ENCODE measurements at regions not wholly inside any gene's neighbourhood (a gene's known extent, or its start where the extent isn't known, plus 50 kb on each side); places are given as distances from the start of the nearest gene placed in this dataset.

DNA sequence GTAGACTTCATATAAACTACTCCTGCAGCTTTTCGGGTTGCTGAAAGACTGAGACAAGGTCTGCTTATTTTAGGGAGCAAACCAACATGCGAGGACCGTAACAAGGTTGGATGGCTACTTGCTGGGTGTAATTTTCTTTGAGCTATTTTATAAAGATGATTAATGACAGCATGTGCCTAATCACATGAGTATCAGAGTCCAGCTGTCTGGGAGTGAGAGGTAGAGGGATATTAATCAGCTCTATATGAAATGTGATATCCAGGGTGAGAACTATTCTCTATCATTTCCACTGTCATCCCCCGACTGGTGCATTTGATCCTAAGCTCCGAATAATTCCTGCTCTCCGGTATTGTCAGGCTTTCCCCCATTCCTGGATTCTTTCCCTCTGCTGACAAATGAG, 193.8 kb upstream of the HMHB1 start:
- no peaks in the 10 kb centered on the region for H3K36me3 ChIP-seq (ENCODE audit: control insufficient read depth in 2 of 3, insufficient read depth in 3 of 3, low read length in 3 of 3)

DNA sequence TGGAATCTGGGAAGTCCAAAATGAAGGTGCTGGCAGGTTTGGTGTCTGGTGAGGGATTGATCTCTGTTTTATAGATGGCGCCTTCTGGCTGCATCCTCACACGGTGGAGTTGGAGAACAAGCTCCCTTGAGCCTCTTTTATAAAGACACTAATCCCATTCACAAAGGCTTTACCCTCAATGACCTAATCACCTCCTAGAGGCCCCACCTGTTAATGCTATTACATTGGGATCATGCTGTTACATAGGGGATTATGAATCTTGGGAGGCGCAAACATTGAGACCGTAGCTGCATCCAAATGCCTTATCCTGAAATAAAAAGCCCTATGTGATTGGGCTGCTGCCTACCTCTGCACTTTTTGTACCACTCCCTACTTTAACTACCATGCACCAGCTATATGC, 197.1 kb upstream of the HMHB1 start:
- intact Hi-C loops (cut with DNase I): no loop called here
- TF ChIP-seq, protein P1, sequence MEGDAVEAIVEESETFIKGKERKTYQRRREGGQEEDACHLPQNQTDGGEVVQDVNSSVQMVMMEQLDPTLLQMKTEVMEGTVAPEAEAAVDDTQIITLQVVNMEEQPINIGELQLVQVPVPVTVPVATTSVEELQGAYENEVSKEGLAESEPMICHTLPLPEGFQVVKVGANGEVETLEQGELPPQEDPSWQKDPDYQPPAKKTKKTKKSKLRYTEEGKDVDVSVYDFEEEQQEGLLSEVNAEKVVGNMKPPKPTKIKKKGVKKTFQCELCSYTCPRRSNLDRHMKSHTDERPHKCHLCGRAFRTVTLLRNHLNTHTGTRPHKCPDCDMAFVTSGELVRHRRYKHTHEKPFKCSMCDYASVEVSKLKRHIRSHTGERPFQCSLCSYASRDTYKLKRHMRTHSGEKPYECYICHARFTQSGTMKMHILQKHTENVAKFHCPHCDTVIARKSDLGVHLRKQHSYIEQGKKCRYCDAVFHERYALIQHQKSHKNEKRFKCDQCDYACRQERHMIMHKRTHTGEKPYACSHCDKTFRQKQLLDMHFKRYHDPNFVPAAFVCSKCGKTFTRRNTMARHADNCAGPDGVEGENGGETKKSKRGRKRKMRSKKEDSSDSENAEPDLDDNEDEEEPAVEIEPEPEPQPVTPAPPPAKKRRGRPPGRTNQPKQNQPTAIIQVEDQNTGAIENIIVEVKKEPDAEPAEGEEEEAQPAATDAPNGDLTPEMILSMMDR (IDR thresholded peaks at IDR 0.05; ENCODE audit: borderline replicate concordance, extremely low read depth, insufficient read depth): no peak
- Histone ChIP-seq H3K36me3 (ENCODE audit: control insufficient read depth in 2 of 3, insufficient read depth in 3 of 3, low read length in 3 of 3) (no peaks in the 10 kb centered on the region), H3K27ac (ENCODE audit: low read depth in 2 of 2, low read length in 2 of 2) (no peak overlapping the region), H3K4me1 (ENCODE audit: control insufficient read depth in 2 of 3, insufficient read depth in 2 of 3, low read depth in 1 of 3, low read length in 3 of 3) (no peaks in the 10 kb centered on the region), H3K4me3 (ENCODE audit: low read length in 3 of 3) (no peak overlapping the region), H3K9ac (ENCODE audit: low read length in 3 of 3) (no peak overlapping the region), H3K9me3 (ENCODE audit: control insufficient read depth in 2 of 3, insufficient read depth in 1 of 3, low read length in 3 of 3) (no peaks in the 10 kb centered on the region), H3K27me3 (ENCODE audit: control insufficient read depth, insufficient read depth, low read length) (no peaks in the 10 kb centered on the region)
- DNase-seq (no peak), FAIRE-seq (no peak)

More for the DNA sequence above, 193.8 kb upstream of the HMHB1 start:
- Histone ChIP-seq H3K9ac (ENCODE audit: low read length in 3 of 3) (no peak overlapping the region), H3K4me3 (ENCODE audit: low read length in 3 of 3) (no peak overlapping the region), H3K27me3 (ENCODE audit: control insufficient read depth, insufficient read depth, low read length) (no peaks in the 10 kb centered on the region), H3K27ac (ENCODE audit: low read depth in 2 of 2, low read length in 2 of 2) (no peak overlapping the region), H3K4me1 (ENCODE audit: control insufficient read depth in 2 of 3, insufficient read depth in 2 of 3, low read depth in 1 of 3, low read length in 3 of 3) (no peaks in the 10 kb centered on the region), H3K9me3 (ENCODE audit: control insufficient read depth in 2 of 3, insufficient read depth in 1 of 3, low read length in 3 of 3) (no peaks in the 10 kb centered on the region)
- DNase-seq (no peak), FAIRE-seq (no peak)
- TF ChIP-seq, protein P1 (IDR thresholded peaks at IDR 0.05; ENCODE audit: borderline replicate concordance, extremely low read depth, insufficient read depth): no peak
- intact Hi-C loops (cut with DNase I): no loop called here

DNA sequence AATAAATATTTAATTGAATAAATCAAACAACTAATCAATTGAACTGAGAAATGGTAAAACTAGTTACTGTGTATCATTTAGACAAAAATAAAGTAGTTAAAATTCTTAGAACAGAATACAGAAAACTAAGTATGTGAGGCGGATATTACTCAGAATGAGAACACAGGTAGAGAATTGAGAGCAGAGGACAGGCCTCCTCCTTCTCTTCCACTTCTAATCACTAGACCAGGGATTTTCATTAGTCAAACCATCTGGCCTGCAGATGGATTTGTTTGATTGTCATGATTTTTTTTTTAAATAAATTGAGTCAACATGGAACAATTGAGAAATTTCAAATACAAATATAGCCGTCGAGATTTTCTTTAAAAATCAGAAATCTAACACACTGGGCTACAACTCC, 198.6 kb upstream of the HMHB1 start:
- Histone ChIP-seq H3K4me3 (ENCODE audit: low read length in 3 of 3) (no peak overlapping the region), H3K36me3 (ENCODE audit: control insufficient read depth in 2 of 3, insufficient read depth in 3 of 3, low read length in 3 of 3) (no peaks in the 10 kb centered on the region), H3K9ac (ENCODE audit: low read length in 3 of 3) (no peak overlapping the region), H3K9me3 (ENCODE audit: control insufficient read depth in 2 of 3, insufficient read depth in 1 of 3, low read length in 3 of 3) (no peaks in the 10 kb centered on the region), H3K27ac (ENCODE audit: low read depth in 2 of 2, low read length in 2 of 2) (no peak overlapping the region), H3K27me3 (ENCODE audit: control insufficient read depth, insufficient read depth, low read length) (no peaks in the 10 kb centered on the region), H3K4me1 (ENCODE audit: control insufficient read depth in 2 of 3, insufficient read depth in 2 of 3, low read depth in 1 of 3, low read length in 3 of 3) (no peaks in the 10 kb centered on the region)
- no peak for DNase-seq
- intact Hi-C loops (cut with DNase I): no loop called here
- FAIRE-seq: no peak
- TF ChIP-seq, protein P1 (IDR thresholded peaks at IDR 0.05; ENCODE audit: borderline replicate concordance, extremely low read depth, insufficient read depth): no peak

DNA sequence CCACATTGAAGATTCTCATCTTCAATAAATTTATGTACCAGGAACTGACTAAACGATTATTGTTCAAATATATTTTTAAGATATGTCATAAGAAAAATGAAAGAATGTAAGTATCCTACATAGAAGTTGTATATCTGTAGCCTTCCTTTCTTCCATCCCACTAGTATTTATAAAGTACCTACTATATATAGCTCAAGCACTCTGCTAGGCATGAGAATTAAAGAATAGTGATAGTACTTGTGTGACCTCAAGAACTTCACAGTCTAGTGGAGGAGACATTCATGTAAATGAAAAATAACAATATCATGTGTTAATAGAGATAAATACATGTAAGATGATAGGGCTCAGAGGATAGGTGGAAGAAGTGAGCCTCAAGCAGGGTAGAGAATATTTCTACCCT, 201.0 kb upstream of the HMHB1 start:
- no peak overlapping the region for H3K4me3 ChIP-seq (ENCODE audit: low read length in 3 of 3)
- intact Hi-C loops (cut with DNase I): no loop called here
- no peaks in the 10 kb centered on the region for H3K4me1 ChIP-seq (ENCODE audit: control insufficient read depth in 2 of 3, insufficient read depth in 2 of 3, low read depth in 1 of 3, low read length in 3 of 3)
- no peak overlapping the region for H3K9ac ChIP-seq (ENCODE audit: low read length in 3 of 3)
- H3K27me3 ChIP-seq (ENCODE audit: control insufficient read depth, insufficient read depth, low read length): no peaks in the 10 kb centered on the region
- FAIRE-seq (no peak), DNase-seq (no peak)
- H3K9me3 ChIP-seq (ENCODE audit: control insufficient read depth in 2 of 3, insufficient read depth in 1 of 3, low read length in 3 of 3): no peaks in the 10 kb centered on the region
- no peak overlapping the region for H3K27ac ChIP-seq (ENCODE audit: low read depth in 2 of 2, low read length in 2 of 2)
- no peaks in the 10 kb centered on the region for H3K36me3 ChIP-seq (ENCODE audit: control insufficient read depth in 2 of 3, insufficient read depth in 3 of 3, low read length in 3 of 3)
- TF ChIP-seq, protein P1 (IDR thresholded peaks at IDR 0.05; ENCODE audit: borderline replicate concordance, extremely low read depth, insufficient read depth): no peak

Measured in kidney (tissue), 13 donors.